Choroid plexus epithelial cell (primary cell): ENCODE measurements at regions not wholly inside any gene's neighbourhood (a gene's known extent, or its start where the extent isn't known, plus 50 kb on each side); places are given as distances from the start of the nearest gene placed in this dataset.

ENCODE experiments used
- DNase-seq: peaks from one replicate; pipeline ENCODE4 v3.0.0-alpha.2; 2010; ENCODE audit warnings: low read depth
- H3K4me3 ChIP-seq: 2 replicates; pipeline ENCODE4 v1.5.1; 2011; ENCODE audit warnings: low read depth, mild to moderate bottlenecking, control low read depth, low read length, moderate library complexity
- TF ChIP-seq, protein P1 (sequence below): conservative IDR thresholded peaks from 2 replicates; pipeline ENCODE4 v1.5.1; 2011; ENCODE audit warnings: low read depth, mild to moderate bottlenecking, control low read depth, inconsistent platforms, low read length, moderate library complexity

DNA sequence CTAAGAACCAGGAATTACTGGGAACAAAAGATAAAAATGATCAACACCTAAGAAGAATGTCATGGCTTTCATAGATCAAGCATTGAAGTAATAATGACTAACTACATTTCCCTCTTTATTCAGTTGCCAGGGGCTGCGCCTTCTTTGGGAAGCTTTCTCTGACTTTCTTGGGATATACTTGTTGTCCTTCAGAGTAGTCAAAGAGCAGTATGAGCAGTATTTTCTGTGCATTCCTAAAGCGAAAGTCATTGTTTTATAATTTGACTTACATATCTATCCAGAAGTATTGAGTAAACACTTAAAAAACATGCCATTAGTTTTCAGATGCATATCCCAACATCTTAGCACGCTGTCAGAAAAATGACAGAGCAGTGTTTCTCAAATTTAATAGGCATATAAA is 2412.4 kb downstream of the PCDH9 start:
- no peak overlapping the region for H3K4me3 ChIP-seq
- TF ChIP-seq, protein P1, sequence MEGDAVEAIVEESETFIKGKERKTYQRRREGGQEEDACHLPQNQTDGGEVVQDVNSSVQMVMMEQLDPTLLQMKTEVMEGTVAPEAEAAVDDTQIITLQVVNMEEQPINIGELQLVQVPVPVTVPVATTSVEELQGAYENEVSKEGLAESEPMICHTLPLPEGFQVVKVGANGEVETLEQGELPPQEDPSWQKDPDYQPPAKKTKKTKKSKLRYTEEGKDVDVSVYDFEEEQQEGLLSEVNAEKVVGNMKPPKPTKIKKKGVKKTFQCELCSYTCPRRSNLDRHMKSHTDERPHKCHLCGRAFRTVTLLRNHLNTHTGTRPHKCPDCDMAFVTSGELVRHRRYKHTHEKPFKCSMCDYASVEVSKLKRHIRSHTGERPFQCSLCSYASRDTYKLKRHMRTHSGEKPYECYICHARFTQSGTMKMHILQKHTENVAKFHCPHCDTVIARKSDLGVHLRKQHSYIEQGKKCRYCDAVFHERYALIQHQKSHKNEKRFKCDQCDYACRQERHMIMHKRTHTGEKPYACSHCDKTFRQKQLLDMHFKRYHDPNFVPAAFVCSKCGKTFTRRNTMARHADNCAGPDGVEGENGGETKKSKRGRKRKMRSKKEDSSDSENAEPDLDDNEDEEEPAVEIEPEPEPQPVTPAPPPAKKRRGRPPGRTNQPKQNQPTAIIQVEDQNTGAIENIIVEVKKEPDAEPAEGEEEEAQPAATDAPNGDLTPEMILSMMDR, result no peak
- peak; percentile 51 for DNase-seq

GRCh38 chr13:64810750-64811149 is 2419.4 kb downstream of the PCDH9 start:
- DNase-seq, result peak; percentile 18
- H3K4me3 ChIP-seq, result no peak overlapping the region
- TF ChIP-seq, protein P1, result no peak

DNA sequence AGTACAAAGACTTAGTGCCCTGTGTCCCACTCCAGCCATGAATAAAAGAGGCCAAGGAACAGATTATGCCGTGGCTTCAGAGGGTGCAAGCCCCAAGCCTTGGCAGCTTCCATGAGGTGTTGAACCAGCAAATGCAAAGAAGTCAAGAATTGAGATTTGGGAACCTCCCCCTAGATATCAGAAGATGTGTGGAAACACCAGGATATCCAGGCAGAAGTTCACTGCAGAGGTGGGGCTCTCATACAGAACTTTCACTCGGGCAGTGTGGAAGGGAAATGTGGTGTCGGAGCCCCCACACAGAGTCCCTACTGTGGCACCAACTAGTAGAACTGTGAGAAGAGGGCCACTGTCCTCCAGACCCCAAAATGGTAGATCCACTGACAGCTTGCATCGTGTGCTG is 2421.4 kb downstream of the PCDH9 start:
- TF ChIP-seq, protein P1, result no peak
- no peak overlapping the region for H3K4me3 ChIP-seq
- no peak for DNase-seq

DNA sequence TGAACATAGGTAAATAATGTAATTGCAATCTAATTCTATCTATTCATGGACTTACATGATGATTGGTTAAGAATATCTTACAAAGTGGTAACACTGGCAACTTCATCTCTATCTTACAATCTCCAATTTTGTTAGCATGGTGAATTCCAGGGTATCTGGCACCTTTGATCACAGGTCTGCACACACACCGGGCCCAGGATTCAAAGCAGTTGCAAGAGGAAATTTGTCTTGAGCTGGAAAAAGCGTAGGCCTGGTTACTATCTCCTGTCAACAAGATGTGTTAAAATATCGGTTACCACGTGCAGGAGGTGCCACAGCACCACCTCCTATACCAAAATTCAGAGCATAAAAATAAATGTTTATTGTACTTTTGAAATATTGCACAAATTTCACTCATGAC is 2428.4 kb downstream of the PCDH9 start:
- TF ChIP-seq, protein P1, result no peak
- H3K4me3 ChIP-seq, result no peak overlapping the region
- no peak for DNase-seq

DNA sequence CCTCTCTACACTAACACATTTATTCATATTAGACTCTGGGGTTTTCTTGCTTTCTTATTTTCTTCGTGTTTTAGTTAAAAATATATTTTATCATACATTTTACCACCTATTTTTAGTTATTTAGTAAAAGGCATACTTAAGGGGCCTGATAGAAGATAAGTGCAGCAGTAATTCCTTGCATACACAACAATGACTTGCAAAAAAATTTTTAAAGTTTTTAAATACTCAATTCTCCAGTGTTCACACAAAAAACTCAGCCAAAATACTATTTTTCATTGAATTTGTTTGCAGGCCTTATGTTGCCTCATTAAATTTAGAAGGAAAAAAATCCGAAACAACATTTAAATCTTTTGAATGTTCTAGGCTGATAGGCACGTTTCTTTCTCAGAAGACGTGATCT is 2431.7 kb downstream of the PCDH9 start:
- TF ChIP-seq, protein P1, result no peak
- no peak overlapping the region for H3K4me3 ChIP-seq
- no peak for DNase-seq

GRCh38 chr13:64793592-64793991 is 2436.5 kb downstream of the PCDH9 start:
- TF ChIP-seq, protein P1, result no peak
- no peak overlapping the region for H3K4me3 ChIP-seq
- no peak for DNase-seq

- DNase-seq, result no peak
- no peak overlapping the region for H3K4me3 ChIP-seq
- TF ChIP-seq, protein P1, result no peak
Observed at GRCh38 chr13:64793131-64793530, 2437.0 kb downstream of the PCDH9 start.
